ENCODE measurements at regions not wholly inside any gene's neighbourhood (a gene's known extent, or its start where the extent isn't known, plus 50 kb on each side); places are given as distances from the start of the nearest gene placed in this dataset.
"Not testable (repeated sequence)": the region's sequence is repeated elsewhere in the genome, so short reads cannot be mapped to it uniquely, and the experiment has no call there.

- TF ChIP-seq EP300 (conservative IDR thresholded peaks at IDR 0.05; ENCODE audit: poor library complexity, severe bottlenecking); CTCF (IDR thresholded peaks at IDR 0.05; ENCODE audit: poor library complexity, severe bottlenecking): not testable (repeated sequence)
These were observed 455.8 kb downstream of the MAT2B start for GRCh38 chr5:163961230-163961629.
